Testis (tissue), 2 donors: ENCODE measurements at regions not wholly inside any gene's neighbourhood (a gene's known extent, or its start where the extent isn't known, plus 50 kb on each side); places are given as distances from the start of the nearest gene placed in this dataset.
"Not testable (repeated sequence)": the region's sequence is repeated elsewhere in the genome, so short reads cannot be mapped to it uniquely, and the experiment has no call there.

Source experiments
- DNase-seq: peaks from one replicate; pipeline ENCODE4 v3.0.0-alpha.2; 2019
- H3K27ac ChIP-seq, 2 donors: fragments of 200-600 bp; sonication (generic); one replicate each; pipeline ENCODE4 v1.5.1; 2019
- H3K27me3 ChIP-seq: fragments of 200-600 bp; sonication (generic); one replicate; pipeline ENCODE4 v1.5.1; 2019
- H3K36me3 ChIP-seq: fragments of 200-600 bp; sonication (generic); one replicate; pipeline ENCODE4 v1.5.1; 2017; ENCODE audit warnings: low read depth; ENCODE audit errors: missing control alignments
- H3K4me1 ChIP-seq: fragments of 200-600 bp; sonication (generic); one replicate; pipeline ENCODE4 v1.5.1; 2019
- H3K4me3 ChIP-seq, 2 donors: fragments of 200-600 bp; sonication (generic); one replicate each; pipeline ENCODE4 v1.5.1; 2017 to 2019
- H3K9me3 ChIP-seq: fragments of 200-600 bp; sonication (generic); one replicate; pipeline ENCODE4 v1.5.1; 2017
- CTCF ChIP-seq, 3 experiments: fragments of 450-650 bp in 2 of 3; fragments of 200-600 bp in 1 of 3; sonication (generic) in 1 of 3; IDR thresholded peaks; one replicate each; pipeline ENCODE4 v1.5.1; 2016 to 2019; ENCODE audit warnings: antibody characterized with exemption in 3 of 3, mild to moderate bottlenecking in 2 of 3, moderate library complexity in 1 of 3
- POLR2A ChIP-seq: fragments of 450-650 bp; IDR thresholded peaks from one replicate; pipeline ENCODE4 v1.6.1; 2017; ENCODE audit warnings: antibody characterized with exemption, mild to moderate bottlenecking, moderate library complexity
- WGBS, 2 donors: methylation state at CpG; one replicate each; pipeline ENCODE4 v1.1.5; 2018; 5-methylcytosine and 5-hydroxymethylcytosine counted together
- intact Hi-C: fragments of 100-400 bp; cut with DNase I; formaldehyde crosslinking; loops from one replicate; pipeline ENCODE4 v1.15.1; 2023; ENCODE audit warnings: low total_unique reads

- H3K4me1 ChIP-seq, result no peaks in the 10 kb centered on the region
- H3K9me3 ChIP-seq, result no peaks in the 10 kb centered on the region
- H3K27ac ChIP-seq, result no peak overlapping the region
- no peak for TF ChIP-seq POLR2A
- TF ChIP-seq CTCF (IDR thresholded peaks at IDR 0.05), result no peak
- DNase-seq, result no peak
- 45 to 50% methylated on average over 1 of the region's 1 CpG for WGBS, 2 donors
- intact Hi-C loops, result no loop called here
- H3K27me3 ChIP-seq, result no peaks in the 10 kb centered on the region
- no peaks in the 10 kb centered on the region for H3K36me3 ChIP-seq
- no peak overlapping the region for H3K4me3 ChIP-seq
These were observed 274.6 kb upstream of the PLPP4 start for GRCh38 chr10:120182431-120182830.

GRCh38 chr10:120183546-120183945, 273.5 kb upstream of the PLPP4 start:
- Histone ChIP-seq H3K4me3 (no peak overlapping the region), H3K4me1 (no peaks in the 10 kb centered on the region), H3K9me3 (no peaks in the 10 kb centered on the region), H3K36me3 (no peaks in the 10 kb centered on the region), H3K27ac (no peak overlapping the region), H3K27me3 (no peaks in the 10 kb centered on the region)
- 81 to 92% methylated on average over 3 of the region's 3 CpGs for WGBS, 2 donors
- intact Hi-C loops, result no loop called here
- no peak for DNase-seq
- TF ChIP-seq POLR2A, result no peak
- TF ChIP-seq CTCF (IDR thresholded peaks at IDR 0.05), result no peak

- no peak for TF ChIP-seq CTCF (IDR thresholded peaks at IDR 0.05)
- no peak for TF ChIP-seq POLR2A
- DNase-seq, result no peak
- no peaks in the 10 kb centered on the region for H3K36me3 ChIP-seq
- no peak overlapping the region for H3K4me3 ChIP-seq
- H3K4me1 ChIP-seq, result no peaks in the 10 kb centered on the region
- intact Hi-C loops, result no loop called here
- no peaks in the 10 kb centered on the region for H3K27me3 ChIP-seq
- H3K27ac ChIP-seq, result no peak overlapping the region
- 66 to 76% methylated on average over 7 of the region's 7 CpGs for WGBS, 2 donors
- H3K9me3 ChIP-seq, result no peaks in the 10 kb centered on the region
These were observed 272.3 kb upstream of the PLPP4 start for GRCh38 chr10:120184547-120185337.

- intact Hi-C loops, result no loop called here
- Histone ChIP-seq H3K9me3 (no peaks in the 10 kb centered on the region), H3K27me3 (no peaks in the 10 kb centered on the region), H3K4me3 (no peak overlapping the region), H3K4me1 (no peaks in the 10 kb centered on the region), H3K36me3 (no peaks in the 10 kb centered on the region), H3K27ac (no peak overlapping the region)
- TF ChIP-seq CTCF (IDR thresholded peaks at IDR 0.05), result no peak
- TF ChIP-seq POLR2A, result no peak
- 84 to 85% methylated on average over 1 of the region's 1 CpG for WGBS, 2 donors
- no peak for DNase-seq
These were observed 270.5 kb upstream of the PLPP4 start for GRCh38 chr10:120186506-120186905.

GRCh38 chr10:120187168-120187567, 269.9 kb upstream of the PLPP4 start:
- 100% methylated on average over 1 of the region's 1 CpG for WGBS, 2 donors
- H3K4me3 ChIP-seq, DNase-seq, H3K4me1 ChIP-seq, H3K27ac ChIP-seq, H3K36me3 ChIP-seq, H3K9me3 ChIP-seq, intact Hi-C loops, H3K27me3 ChIP-seq: not testable (repeated sequence)
